HG02970 (cell line): ENCODE measurements at regions not wholly inside any gene's neighbourhood (a gene's known extent, or its start where the extent isn't known, plus 50 kb on each side); places are given as distances from the start of the nearest gene placed in this dataset.
"Not testable (repeated sequence)": the region's sequence is repeated elsewhere in the genome, so short reads cannot be mapped to it uniquely, and the experiment has no call there.

ENCODE experiments used
- ATAC-seq: cut with Tn5 transposase; IDR thresholded peaks from one replicate; pipeline ENCODE4 v1.9.1; 2021; ENCODE audit warnings: mild to moderate bottlenecking, moderate library complexity, moderate number of reproducible peaks; ENCODE audit not compliant: unreplicated experiment, low FRiP score

DNA sequence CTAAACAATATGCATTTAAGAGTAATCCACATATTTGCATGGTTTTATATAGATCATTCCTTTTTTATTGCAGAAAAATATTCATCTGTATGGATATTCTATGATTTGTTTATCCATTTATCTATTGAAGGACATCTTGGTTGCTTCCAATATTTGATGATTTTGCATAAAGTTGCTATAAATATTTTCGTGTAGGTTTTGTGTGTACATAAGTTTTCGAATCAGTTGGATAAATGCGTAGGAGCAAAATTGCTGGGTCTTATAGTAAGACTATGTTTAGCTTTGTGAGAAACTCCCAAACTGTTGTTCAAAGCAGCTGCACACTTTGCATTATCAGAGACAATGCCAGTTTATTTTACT is 971.2 kb downstream of the DIPK2A start:
- no peak for ATAC-seq

DNA sequence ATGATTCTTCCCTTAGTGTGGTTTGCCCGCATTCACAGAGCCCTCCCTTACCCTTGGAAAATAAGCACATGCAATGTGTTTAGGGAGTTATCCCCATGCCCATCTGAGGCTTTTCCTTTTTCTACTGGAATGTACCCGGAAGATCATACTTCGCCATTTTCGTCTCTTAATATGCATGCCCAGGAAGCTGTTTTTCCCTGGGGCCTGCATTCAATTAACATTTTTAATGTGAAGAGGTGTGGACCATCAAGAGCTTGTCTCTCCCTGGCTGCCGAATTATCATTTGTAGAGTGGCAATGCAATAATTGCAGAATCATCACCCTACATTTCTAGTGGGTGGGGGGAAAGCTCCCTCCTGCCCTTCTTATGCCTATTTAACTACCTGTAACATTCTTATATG is 976.3 kb downstream of the DIPK2A start:
- ATAC-seq, result no peak

GRCh38 chr3:144948711-144949110 is 977.1 kb downstream of the DIPK2A start:
- ATAC-seq, result no peak

DNA sequence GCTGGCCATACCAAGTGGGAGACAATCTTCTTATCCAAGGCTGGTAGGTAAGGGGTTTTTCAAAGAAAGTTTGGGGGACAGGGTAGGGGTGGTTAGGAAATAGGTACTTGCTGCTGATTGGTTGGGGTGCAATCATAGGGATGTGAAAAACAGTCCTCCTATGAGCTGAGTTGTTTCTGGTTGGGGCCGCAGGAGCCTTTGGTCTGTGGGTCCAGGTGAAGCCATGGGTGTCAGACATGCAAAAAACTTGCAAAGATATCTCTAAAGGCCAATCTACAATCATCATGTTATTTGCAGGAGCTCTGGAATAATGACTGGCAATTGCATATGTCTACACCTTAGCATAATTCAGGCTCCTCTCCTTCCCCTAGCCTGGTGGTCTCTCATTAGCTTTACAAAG is 982.3 kb downstream of the DIPK2A start:
- ATAC-seq, result no peak

GRCh38 chr3:144957398-144958101 is 985.9 kb downstream of the DIPK2A start:
- no peak for ATAC-seq

- ATAC-seq, result no peak
These were observed 992.2 kb downstream of the DIPK2A start for GRCh38 chr3:144963810-144964209.

- no peak for ATAC-seq
These were observed 994.9 kb downstream of the DIPK2A start for GRCh38 chr3:144966560-144966959.

- no peak for ATAC-seq
These were observed 997.2 kb downstream of the DIPK2A start for GRCh38 chr3:144968750-144969350.

DNA sequence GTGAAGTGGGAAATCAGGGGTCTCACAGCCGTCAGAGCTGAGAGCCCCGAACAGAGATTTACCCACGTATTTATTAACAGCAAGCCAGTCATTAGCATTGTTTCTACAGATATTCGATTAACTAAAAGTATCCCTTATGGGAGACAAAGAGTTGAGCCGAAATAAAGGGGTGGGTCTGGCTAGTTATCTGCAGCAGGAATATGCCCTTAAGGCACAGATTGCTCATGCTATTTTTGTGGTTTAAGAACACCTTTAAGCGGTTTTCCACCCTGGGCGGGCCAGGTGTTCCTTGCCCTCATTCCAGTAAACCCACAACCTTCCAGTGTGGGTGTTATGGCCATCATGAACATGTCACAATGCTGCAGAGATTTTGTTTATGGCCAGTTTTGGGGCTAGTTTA is 1012.9 kb downstream of the DIPK2A start:
- ATAC-seq, result not testable (repeated sequence)

DNA sequence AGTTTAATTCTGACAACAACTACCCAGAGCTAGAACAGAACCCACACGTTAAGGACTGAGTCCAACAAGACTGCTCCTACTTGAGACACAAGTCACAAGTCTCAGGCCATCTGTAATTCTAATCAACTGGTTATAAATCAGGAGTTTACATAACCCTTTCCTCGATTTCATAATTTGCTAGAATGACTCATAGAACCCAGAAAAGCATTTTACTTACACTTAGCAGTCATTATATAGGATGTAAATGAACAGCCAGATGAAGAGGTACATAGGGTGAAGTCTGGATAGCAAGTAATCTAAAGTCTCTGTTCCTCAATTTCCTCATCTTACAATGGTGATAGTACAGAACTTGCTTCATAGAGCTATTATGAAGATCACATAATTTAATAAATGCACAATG is 1018.2 kb downstream of the DIPK2A start:
- no peak for ATAC-seq

GRCh38 chr3:144995856-144996255 is 1024.2 kb downstream of the DIPK2A start:
- ATAC-seq, result no peak

- no peak for ATAC-seq
These were observed 1033.8 kb downstream of the DIPK2A start for GRCh38 chr3:145005427-145005826.

DNA sequence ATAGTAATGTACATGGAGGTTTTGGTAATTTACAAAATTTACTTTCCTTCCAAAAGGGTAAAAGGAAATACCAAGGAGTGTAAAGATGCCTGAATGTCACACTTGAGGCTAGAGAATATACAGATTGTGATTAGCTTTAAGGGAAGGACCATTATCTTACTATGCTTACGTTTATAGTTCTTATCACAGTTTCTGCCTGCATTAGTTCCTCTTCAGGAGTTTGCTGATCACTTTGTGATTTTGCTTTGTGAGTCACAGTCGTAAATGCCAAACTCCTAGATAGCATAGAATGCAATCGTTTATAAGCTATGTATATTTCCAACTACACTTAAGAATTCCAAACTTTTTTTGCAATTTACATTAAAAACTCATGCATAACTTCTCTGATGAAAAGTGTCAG is 1034.6 kb downstream of the DIPK2A start:
- ATAC-seq, result no peak

DNA sequence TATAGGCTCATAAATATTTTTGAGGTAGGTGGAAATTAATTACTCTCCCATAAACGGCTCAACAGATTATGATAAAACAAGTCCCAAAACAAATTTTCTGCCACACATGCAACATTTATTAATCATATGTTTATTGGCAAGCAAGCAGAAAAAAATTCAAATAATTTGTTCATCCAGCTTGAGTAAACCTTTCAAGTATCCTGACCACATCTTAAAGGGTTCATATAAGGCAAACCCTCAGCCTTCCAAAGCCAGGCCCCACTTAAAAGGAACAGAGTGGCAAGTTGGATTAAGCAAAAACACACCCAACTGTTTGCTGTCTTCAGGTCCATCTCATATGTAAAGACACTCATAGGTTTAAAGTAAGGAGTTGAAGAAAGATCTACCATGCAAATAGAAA is 1042.3 kb downstream of the DIPK2A start:
- no peak for ATAC-seq

- ATAC-seq, result no peak
These were observed 1043.6 kb downstream of the DIPK2A start for GRCh38 chr3:145015253-145015652.

DNA sequence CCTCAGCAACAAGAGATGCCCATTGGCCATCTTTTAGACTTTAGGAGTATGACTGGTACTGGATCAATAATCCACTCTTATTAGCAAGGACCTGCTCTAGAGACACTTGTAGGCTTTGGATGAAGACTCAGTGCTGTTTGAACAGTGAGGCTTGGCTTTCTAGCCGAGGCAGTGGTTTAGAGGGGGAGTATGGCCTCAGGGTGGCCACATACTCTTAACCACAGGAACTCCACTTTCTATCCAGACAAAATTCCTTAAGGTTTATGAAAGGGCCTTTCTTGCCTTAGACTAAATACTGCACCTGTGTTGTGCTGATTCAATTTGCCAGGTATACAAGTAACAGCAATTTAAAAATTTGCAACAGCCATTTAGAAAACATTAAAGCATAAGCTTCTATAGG is 1046.3 kb downstream of the DIPK2A start:
- ATAC-seq, result no peak

DNA sequence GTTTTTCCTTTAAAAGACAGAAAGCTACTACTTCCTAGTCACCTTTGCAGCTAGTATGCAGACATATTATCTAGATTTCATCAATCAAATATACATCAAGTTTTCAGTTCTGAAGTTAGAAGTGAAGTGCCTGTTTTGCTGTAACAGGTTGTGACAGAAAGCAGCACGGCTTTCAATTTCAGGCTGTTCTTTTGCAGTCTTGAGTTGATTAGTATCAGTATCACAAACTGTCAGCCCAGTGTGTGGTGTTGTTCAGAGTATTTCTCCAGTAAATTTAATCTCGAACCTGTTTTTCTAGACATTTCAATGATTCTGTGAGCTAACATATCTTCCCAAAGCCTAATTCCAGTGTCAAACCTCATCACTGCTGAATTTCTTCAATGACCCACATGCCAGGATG is 1050.8 kb downstream of the DIPK2A start:
- no peak for ATAC-seq

DNA sequence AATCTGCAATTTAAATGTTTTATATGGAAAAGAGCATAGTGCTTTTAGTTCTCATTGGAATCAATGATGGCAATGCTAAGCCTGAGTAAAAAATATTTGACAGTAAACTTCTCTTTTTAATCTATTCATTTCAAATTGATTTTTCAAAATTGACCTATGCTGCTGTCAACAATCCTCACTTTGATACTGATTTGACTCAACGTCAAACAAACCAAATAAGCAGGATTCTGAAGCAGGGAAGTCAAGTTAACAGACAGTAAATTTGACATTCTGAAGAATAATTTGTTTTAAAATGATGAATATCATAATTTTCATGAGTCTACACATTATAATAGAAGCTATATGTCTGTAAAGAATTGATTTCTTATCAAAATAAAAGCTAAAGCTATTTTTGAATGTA is 1053.1 kb downstream of the DIPK2A start:
- ATAC-seq, result no peak

DNA sequence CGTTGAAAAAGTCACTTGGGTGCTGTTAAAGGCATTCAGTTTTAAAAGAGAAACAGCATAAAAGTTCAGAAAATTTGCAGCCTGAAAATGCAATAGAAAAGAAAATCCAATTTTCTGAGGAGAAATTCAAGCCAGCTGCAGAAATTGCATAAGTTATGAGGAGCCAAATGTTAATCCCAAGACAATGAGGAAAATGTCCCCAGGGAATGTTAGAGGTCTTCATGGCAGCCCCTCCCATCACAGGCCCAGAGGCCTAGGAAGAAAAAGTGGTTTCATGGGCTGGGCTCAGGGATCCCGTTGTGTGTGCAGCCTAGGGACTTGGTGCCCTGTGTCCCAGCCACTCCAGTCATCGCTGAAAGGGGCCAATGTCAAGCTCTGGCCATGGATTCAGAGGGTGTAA is 1055.6 kb downstream of the DIPK2A start:
- not testable (repeated sequence) for ATAC-seq

DNA sequence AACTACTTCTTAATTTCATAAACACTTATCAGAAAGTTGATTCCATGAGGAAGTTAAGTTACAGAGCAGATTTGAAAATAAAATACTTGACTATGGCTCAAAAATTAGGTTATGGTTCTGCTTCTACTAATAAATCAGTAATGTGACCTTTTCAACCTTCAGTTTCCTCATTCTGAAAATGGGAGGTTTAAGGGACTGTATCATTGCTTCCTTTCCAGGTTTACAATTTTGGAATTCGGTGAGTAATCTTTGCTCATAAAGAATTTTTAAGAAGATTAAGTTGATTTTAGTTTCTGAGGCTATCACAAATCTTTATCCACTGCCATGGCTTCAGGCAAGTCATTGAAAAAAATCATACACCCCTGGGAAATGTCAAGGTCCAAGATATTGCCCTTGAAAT is 1061.2 kb downstream of the DIPK2A start:
- ATAC-seq, result no peak

GRCh38 chr3:145035682-145036081 is 1064.1 kb downstream of the DIPK2A start:
- ATAC-seq, result no peak

GRCh38 chr3:145054055-145054454 is 1082.4 kb downstream of the DIPK2A start:
- ATAC-seq, result not testable (repeated sequence)
